AG08396 (cell line): ENCODE measurements at regions not wholly inside any gene's neighbourhood (a gene's known extent, or its start where the extent isn't known, plus 50 kb on each side); places are given as distances from the start of the nearest gene placed in this dataset.
A peak's percentile ranks its signal among the peaks of the same experiment; 100 is the strongest.

Source experiments
- DNase-seq: peaks from one replicate; pipeline ENCODE4 v3.0.0; 2012; ENCODE audit warnings: low spot score, mixed read lengths

- DNase-seq: no peak
Observed at GRCh38 chr6:109315341-109316110, 66.7 kb downstream of the CD164 start.

GRCh38 chr6:109314313-109314712, 68.0 kb downstream of the CD164 start:
- DNase-seq: no peak

GRCh38 chr6:109313139-109313538, 69.1 kb downstream of the CD164 start:
- DNase-seq: no peak

GRCh38 chr6:109311471-109311870, 70.8 kb downstream of the CD164 start:
- no peak for DNase-seq

- DNase-seq: no peak
Observed at GRCh38 chr6:109309917-109310316, 72.3 kb downstream of the CD164 start.

GRCh38 chr6:109308018-109308492, 74.2 kb downstream of the CD164 start:
- peak; percentile 80 for DNase-seq

GRCh38 chr6:109306733-109307132, 75.5 kb downstream of the CD164 start:
- no peak for DNase-seq

- DNase-seq: no peak
Observed at GRCh38 chr6:109305028-109305427, 77.2 kb downstream of the CD164 start.

GRCh38 chr6:109304284-109305015, 77.8 kb downstream of the CD164 start:
- DNase-seq: no peak

- no peak for DNase-seq
Observed at GRCh38 chr6:109303640-109304283, 78.5 kb downstream of the CD164 start.

GRCh38 chr6:109303164-109303563, 79.1 kb downstream of the CD164 start:
- no peak for DNase-seq

- no peak for DNase-seq
Observed at GRCh38 chr6:109302176-109302575, 80.1 kb downstream of the CD164 start.

- no peak for DNase-seq
Observed at GRCh38 chr6:109301418-109301817, 80.8 kb downstream of the CD164 start.

- DNase-seq: no peak
Observed at GRCh38 chr6:109300874-109301273, 81.4 kb downstream of the CD164 start.

- no peak for DNase-seq
Observed at GRCh38 chr6:109299776-109300564, 82.3 kb downstream of the CD164 start.

- DNase-seq: no peak
Observed at GRCh38 chr6:109299265-109299607, 83.0 kb downstream of the CD164 start.

- no peak for DNase-seq
Observed at GRCh38 chr6:109298605-109299264, 83.5 kb downstream of the CD164 start.

GRCh38 chr6:109297406-109298110, 84.7 kb downstream of the CD164 start:
- DNase-seq: no peak

- DNase-seq: no peak
Observed at GRCh38 chr6:109296971-109297372, 85.3 kb downstream of the CD164 start.

- no peak for DNase-seq
Observed at GRCh38 chr6:109296452-109296851, 85.8 kb downstream of the CD164 start.

GRCh38 chr6:109295774-109296156, 86.5 kb downstream of the CD164 start:
- DNase-seq: no peak
